HG03442 (cell line): ENCODE measurements at regions not wholly inside any gene's neighbourhood (a gene's known extent, or its start where the extent isn't known, plus 50 kb on each side); places are given as distances from the start of the nearest gene placed in this dataset.

Source experiments
- ATAC-seq: cut with Tn5 transposase; IDR thresholded peaks from one replicate; pipeline ENCODE4 v1.9.1; 2021; ENCODE audit warnings: mild to moderate bottlenecking, moderate library complexity; ENCODE audit not compliant: unreplicated experiment

- ATAC-seq: no peak
Observed at GRCh38 chr9:84170521-84171141, 169.9 kb downstream of the SLC28A3 start.

- no peak for ATAC-seq
Observed at GRCh38 chr9:84173961-84174360, 166.6 kb downstream of the SLC28A3 start.

GRCh38 chr9:84174486-84174885 is 166.1 kb downstream of the SLC28A3 start:
- ATAC-seq: no peak

- ATAC-seq: no peak
Observed at GRCh38 chr9:84177407-84177806, 163.2 kb downstream of the SLC28A3 start.

- ATAC-seq: no peak
Observed at GRCh38 chr9:84179531-84179930, 161.0 kb downstream of the SLC28A3 start.

GRCh38 chr9:84187090-84187489 is 153.5 kb downstream of the SLC28A3 start:
- ATAC-seq: no peak

- ATAC-seq: no peak
Observed at GRCh38 chr9:84189904-84190303, 150.7 kb downstream of the SLC28A3 start.

- ATAC-seq: no peak
Observed at GRCh38 chr9:84190411-84190810, 150.1 kb downstream of the SLC28A3 start.

GRCh38 chr9:84206801-84207370 is 133.7 kb downstream of the SLC28A3 start:
- ATAC-seq: no peak

GRCh38 chr9:84207491-84207951 is 133.0 kb downstream of the SLC28A3 start:
- ATAC-seq: no peak

- no peak for ATAC-seq
Observed at GRCh38 chr9:84212246-84212645, 128.3 kb downstream of the SLC28A3 start.

GRCh38 chr9:84212982-84213381 is 127.6 kb downstream of the SLC28A3 start:
- no peak for ATAC-seq

- no peak for ATAC-seq
Observed at GRCh38 chr9:84216151-84216550, 124.4 kb downstream of the SLC28A3 start.

- no peak for ATAC-seq
Observed at GRCh38 chr9:84218322-84218721, 122.2 kb downstream of the SLC28A3 start.

- no peak for ATAC-seq
Observed at GRCh38 chr9:84224246-84224645, 116.3 kb downstream of the SLC28A3 start.
